CD4-positive, alpha-beta T cell (primary cell): ENCODE measurements at regions not wholly inside any gene's neighbourhood (a gene's known extent, or its start where the extent isn't known, plus 50 kb on each side); places are given as distances from the start of the nearest gene placed in this dataset.

ENCODE experiments used
- ATAC-seq: fragments of 200-7000 bp; cut with Tn5 transposase; one replicate; pipeline ENCODE4 v1.10.0; 2022; ENCODE audit warnings: mild to moderate bottlenecking; ENCODE audit not compliant: poor library complexity
- CTCF ChIA-PET: fragments of 350-600 bp; sonication (Branson Sonifier 250); formaldehyde crosslinking; loops from one replicate; lab custom pipeline; 2021; ENCODE audit warnings: antibody characterized with exemption, inconsistent platforms; lab: Charles Lee
- POLR2A ChIA-PET: fragments of 350-600 bp; sonication (Branson Sonifier 250); formaldehyde crosslinking; loops from one replicate; lab custom pipeline; 2021; ENCODE audit warnings: antibody characterized with exemption, inconsistent platforms; lab: Charles Lee
- DNase-seq, 14 experiments: peaks; one replicate each; pipeline ENCODE4 v3.0.0-alpha.2; 2013 to 2020; ENCODE audit warnings: mixed read lengths in 2 of 14
- H3K27ac ChIP-seq, 2 donors: one replicate each; pipeline versions ENCODE4 v1.5.1 to v1.7.0; 2013; ENCODE audit warnings: low read length in 2 of 2, low read depth in 1 of 2, mild to moderate bottlenecking in 1 of 2
- H3K27me3 ChIP-seq, 2 experiments: 1 replicate in 1 of 2; 2 replicates in 1 of 2; pipeline versions ENCODE4 v1.6.1 to v1.7.0; 2013; ENCODE audit warnings: low read length in 2 of 2, control low read depth in 1 of 2, mild to moderate bottlenecking in 1 of 2, moderate library complexity in 1 of 2; ENCODE audit not compliant: insufficient read depth in 2 of 2, control insufficient read depth in 1 of 2
- H3K36me3 ChIP-seq: one replicate; pipeline ENCODE4 v1.6.1; 2013; ENCODE audit warnings: low read length, control low read depth; ENCODE audit not compliant: insufficient read depth
- H3K4me1 ChIP-seq: one replicate; pipeline ENCODE4 v1.6.1; 2013; ENCODE audit warnings: low read length, control low read depth; ENCODE audit not compliant: insufficient read depth
- H3K4me3 ChIP-seq: one replicate; pipeline ENCODE4 v1.5.1; 2013; ENCODE audit warnings: mild to moderate bottlenecking, low read length, moderate library complexity
- H3K9me3 ChIP-seq, 2 experiments: 1 replicate in 1 of 2; 2 replicates in 1 of 2; pipeline versions ENCODE4 v1.6.1 to v1.7.0; 2013; ENCODE audit warnings: low read length in 2 of 2, mild to moderate bottlenecking in 2 of 2, control low read depth in 1 of 2, moderate library complexity in 1 of 2; ENCODE audit not compliant: control insufficient read depth in 1 of 2, insufficient read depth in 1 of 2
- H3K27ac Mint-ChIP-seq: one replicate; pipeline ENCODE4 v1.8.0; 2020; ENCODE audit warnings: mixed read lengths
- H3K27me3 Mint-ChIP-seq: one replicate; pipeline ENCODE4 v1.8.0; 2021; ENCODE audit warnings: mixed read lengths
- H3K36me3 Mint-ChIP-seq: one replicate; pipeline ENCODE4 v1.8.0; 2021; ENCODE audit warnings: low read depth, mixed read lengths
- H3K4me1 Mint-ChIP-seq: one replicate; pipeline ENCODE4 v1.8.0; 2021; ENCODE audit warnings: low read depth, mixed read lengths
- H3K4me3 Mint-ChIP-seq: one replicate; pipeline ENCODE4 v1.8.0; 2020; ENCODE audit warnings: mild to moderate bottlenecking, mixed read lengths
- H3K9me3 Mint-ChIP-seq: one replicate; pipeline ENCODE4 v1.8.0; 2020; ENCODE audit warnings: mixed read lengths
- intact Hi-C, 2 experiments: fragments of 100-400 bp; cut with DNase I in 1 of 2; cut with micrococcal nuclease in 1 of 2; formaldehyde crosslinking; loops; one replicate each; pipeline versions ENCODE4 v1.15.1 to v1.9.0; 2023 to 2025; cut with DNase I, micrococcal nuclease
- TF ChIP-seq, protein P1 (sequence below): fragments of 200-600 bp; IDR thresholded peaks from one replicate; pipeline ENCODE4 v1.8.0; 2022; ENCODE audit warnings: antibody characterized with exemption, mild to moderate bottlenecking

DNA sequence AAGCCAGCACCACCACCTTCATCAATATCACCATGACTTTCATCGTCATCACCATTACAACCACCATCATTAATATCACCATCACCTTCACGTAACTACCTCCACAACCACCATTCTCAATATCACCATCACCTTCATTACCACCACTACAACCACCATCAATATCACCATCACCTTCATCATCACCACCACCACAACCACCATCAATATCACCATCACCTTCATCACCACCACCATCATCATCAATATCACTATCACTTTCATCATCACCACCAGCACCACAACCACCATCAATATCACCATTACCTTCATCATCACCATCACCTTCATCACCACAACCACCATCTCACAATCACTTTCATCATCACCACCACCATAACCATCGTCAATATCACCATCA, 225.3 kb upstream of the SULF2 start:
- CTCF ChIA-PET = no interaction called here
- Mint-ChIP-seq H3K27ac (no peak overlapping the region), H3K4me3 (no peak overlapping the region), H3K36me3 (no peaks in the 10 kb centered on the region), H3K27me3 (peaks cover 20% of the 10 kb centered on the region), H3K9me3 (peaks cover 14% of the 10 kb centered on the region), H3K4me1 (no peaks in the 10 kb centered on the region)
- Histone ChIP-seq H3K36me3 (no peaks in the 10 kb centered on the region), H3K4me1 (peaks cover 4% of the 10 kb centered on the region), H3K27ac (no peak overlapping the region), H3K9me3 (peaks cover 4 to 19% of the 10 kb centered on the region in 2 experiments), H3K27me3 (peaks cover 10 to 11% of the 10 kb centered on the region in 2 experiments), H3K4me3 (no peak overlapping the region)
- POLR2A ChIA-PET = no interaction called here
- ATAC-seq = no peak
- no peak for DNase-seq
- TF ChIP-seq, protein P1, sequence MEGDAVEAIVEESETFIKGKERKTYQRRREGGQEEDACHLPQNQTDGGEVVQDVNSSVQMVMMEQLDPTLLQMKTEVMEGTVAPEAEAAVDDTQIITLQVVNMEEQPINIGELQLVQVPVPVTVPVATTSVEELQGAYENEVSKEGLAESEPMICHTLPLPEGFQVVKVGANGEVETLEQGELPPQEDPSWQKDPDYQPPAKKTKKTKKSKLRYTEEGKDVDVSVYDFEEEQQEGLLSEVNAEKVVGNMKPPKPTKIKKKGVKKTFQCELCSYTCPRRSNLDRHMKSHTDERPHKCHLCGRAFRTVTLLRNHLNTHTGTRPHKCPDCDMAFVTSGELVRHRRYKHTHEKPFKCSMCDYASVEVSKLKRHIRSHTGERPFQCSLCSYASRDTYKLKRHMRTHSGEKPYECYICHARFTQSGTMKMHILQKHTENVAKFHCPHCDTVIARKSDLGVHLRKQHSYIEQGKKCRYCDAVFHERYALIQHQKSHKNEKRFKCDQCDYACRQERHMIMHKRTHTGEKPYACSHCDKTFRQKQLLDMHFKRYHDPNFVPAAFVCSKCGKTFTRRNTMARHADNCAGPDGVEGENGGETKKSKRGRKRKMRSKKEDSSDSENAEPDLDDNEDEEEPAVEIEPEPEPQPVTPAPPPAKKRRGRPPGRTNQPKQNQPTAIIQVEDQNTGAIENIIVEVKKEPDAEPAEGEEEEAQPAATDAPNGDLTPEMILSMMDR = no peak
- intact Hi-C loops = no loop called here

DNA sequence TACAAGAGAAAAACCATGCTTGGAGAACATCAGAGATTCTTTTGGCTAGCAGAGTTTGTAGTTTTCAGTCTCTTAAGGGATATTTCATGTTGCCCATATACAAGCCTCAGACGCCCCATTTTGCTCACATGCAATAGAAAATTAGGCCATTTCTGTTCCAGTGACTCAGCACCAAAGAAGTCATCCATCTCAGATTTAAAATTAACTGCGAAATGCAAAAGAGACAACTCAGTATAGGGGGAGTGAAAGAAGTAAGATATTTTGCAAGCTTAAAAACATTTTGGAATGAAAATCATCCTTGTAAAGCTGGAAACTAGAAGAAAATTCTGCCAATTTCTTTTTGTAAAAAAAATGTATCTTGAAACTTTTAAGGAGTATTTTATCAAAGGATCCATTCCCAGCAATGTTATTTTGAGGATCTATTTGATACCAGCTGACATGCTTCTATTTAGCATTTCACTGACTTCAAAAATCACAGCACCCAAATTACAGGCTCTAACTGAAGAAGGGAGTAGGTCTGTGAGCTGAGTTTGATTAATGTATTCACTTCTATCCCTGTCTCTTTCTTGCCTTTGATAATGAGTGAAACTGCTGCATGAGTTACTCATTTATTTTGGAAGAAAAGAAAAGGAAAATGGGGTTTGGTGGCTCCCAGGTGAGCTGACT, 223.7 kb upstream of the SULF2 start:
- intact Hi-C loops = no loop called here
- DNase-seq (no peak), ATAC-seq (no peak)
- Mint-ChIP-seq H3K27me3 (peaks cover 36% of the 10 kb centered on the region), H3K9me3 (peaks cover 14% of the 10 kb centered on the region), H3K4me3 (no peak overlapping the region), H3K36me3 (no peaks in the 10 kb centered on the region), H3K4me1 (no peaks in the 10 kb centered on the region), H3K27ac (no peak overlapping the region)
- Histone ChIP-seq H3K36me3 (no peaks in the 10 kb centered on the region), H3K4me3 (no peak overlapping the region), H3K27ac (no peak overlapping the region), H3K4me1 (peaks cover 4% of the 10 kb centered on the region), H3K9me3 (peaks cover 4 to 31% of the 10 kb centered on the region in 2 experiments), H3K27me3 (peaks cover 13 to 21% of the 10 kb centered on the region in 2 experiments)
- ChIA-PET POLR2A (no interaction called here), CTCF (no interaction called here)
- TF ChIP-seq, protein P1 = no peak

DNA sequence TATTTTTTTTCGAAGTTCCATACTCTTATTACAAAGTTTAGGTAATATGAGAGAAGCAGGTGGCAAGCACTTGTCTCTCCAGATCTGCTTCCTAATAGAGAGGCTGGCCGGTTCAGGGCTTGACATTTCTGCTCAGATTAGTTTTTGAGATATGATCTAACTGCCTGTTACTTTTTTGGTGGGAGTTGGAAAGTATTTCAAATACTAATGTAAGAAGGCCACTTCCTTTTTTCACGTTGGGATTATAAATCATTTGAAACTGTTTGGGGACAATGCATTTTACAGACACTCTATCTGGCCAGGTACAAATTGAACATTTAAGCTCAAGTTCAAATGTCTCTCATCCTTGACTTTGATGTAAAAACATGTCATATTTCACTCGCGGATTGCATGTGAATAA, 222.1 kb upstream of the SULF2 start:
- H3K9me3 Mint-ChIP-seq = peaks cover 9% of the 10 kb centered on the region
- CTCF ChIA-PET = no interaction called here

More for the DNA sequence above, 222.1 kb upstream of the SULF2 start:
- Histone ChIP-seq H3K36me3 (no peaks in the 10 kb centered on the region), H3K27me3 (peaks cover 13 to 21% of the 10 kb centered on the region in 2 experiments), H3K4me3 (no peak overlapping the region), H3K9me3 (peaks cover 3 to 35% of the 10 kb centered on the region in 2 experiments), H3K4me1 (peaks cover 4% of the 10 kb centered on the region), H3K27ac (no peak overlapping the region)
- ATAC-seq = no peak
- H3K4me1 Mint-ChIP-seq = no peaks in the 10 kb centered on the region
- peaks cover 35% of the 10 kb centered on the region for H3K27me3 Mint-ChIP-seq
- TF ChIP-seq, protein P1 = no peak
- no peak overlapping the region for H3K4me3 Mint-ChIP-seq
- H3K27ac Mint-ChIP-seq = no peak overlapping the region
- POLR2A ChIA-PET = no interaction called here
- DNase-seq = no peak
- no peaks in the 10 kb centered on the region for H3K36me3 Mint-ChIP-seq
- intact Hi-C loops = no loop called here
